ENCODE measurements at regions not wholly inside any gene's neighbourhood (a gene's known extent, or its start where the extent isn't known, plus 50 kb on each side); places are given as distances from the start of the nearest gene placed in this dataset.
A peak's percentile ranks its signal among the peaks of the same experiment; 100 is the strongest.

DNA sequence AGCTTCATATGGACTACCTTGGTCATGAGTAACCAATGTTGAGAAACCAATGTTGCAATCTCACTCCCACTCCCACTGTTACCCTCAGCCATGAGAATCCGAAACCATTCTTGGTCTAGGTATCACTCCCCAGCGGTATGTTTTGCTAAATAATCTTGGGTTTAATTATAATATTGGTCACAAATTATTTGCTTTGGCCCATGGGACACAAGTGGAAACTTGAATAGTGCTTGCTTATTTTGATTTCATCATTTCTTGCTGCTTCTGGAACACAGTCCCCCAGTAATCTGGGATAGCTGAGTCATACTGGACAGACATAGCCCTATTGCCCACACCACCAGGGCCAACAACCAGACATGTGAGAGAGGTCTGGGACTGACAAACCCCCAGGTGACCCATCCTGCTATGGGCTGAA is 171.6 kb upstream of the IPO5 start:
- H3K79me2 ChIP-seq (ENCODE audit: insufficient read depth, low read length) = no peaks in the 10 kb centered on the region
- H3K27ac ChIP-seq (ENCODE audit: low read depth, low read length) = no peak overlapping the region
- H3K4me1 Mint-ChIP-seq (ENCODE audit: low read depth, unreplicated experiment) = peaks cover 9% of the 10 kb centered on the region
- no peak overlapping the region for H3K4me3 Mint-ChIP-seq (ENCODE audit: unreplicated experiment)
- H3K27me3 Mint-ChIP-seq (ENCODE audit: low read depth, unreplicated experiment) = no peaks in the 10 kb centered on the region
- DNase-seq (ENCODE audit: low read depth) (no peak), FAIRE-seq (no peak)
- H3K27me3 ChIP-seq (ENCODE audit: insufficient read depth, low read length) = no peaks in the 10 kb centered on the region
- TF ChIP-seq EZH2 (IDR thresholded peaks at IDR 0.05; ENCODE audit: insufficient read depth, low read length) = no peak
- TF ChIP-seq, protein P1, sequence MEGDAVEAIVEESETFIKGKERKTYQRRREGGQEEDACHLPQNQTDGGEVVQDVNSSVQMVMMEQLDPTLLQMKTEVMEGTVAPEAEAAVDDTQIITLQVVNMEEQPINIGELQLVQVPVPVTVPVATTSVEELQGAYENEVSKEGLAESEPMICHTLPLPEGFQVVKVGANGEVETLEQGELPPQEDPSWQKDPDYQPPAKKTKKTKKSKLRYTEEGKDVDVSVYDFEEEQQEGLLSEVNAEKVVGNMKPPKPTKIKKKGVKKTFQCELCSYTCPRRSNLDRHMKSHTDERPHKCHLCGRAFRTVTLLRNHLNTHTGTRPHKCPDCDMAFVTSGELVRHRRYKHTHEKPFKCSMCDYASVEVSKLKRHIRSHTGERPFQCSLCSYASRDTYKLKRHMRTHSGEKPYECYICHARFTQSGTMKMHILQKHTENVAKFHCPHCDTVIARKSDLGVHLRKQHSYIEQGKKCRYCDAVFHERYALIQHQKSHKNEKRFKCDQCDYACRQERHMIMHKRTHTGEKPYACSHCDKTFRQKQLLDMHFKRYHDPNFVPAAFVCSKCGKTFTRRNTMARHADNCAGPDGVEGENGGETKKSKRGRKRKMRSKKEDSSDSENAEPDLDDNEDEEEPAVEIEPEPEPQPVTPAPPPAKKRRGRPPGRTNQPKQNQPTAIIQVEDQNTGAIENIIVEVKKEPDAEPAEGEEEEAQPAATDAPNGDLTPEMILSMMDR (IDR thresholded peaks at IDR 0.05; ENCODE audit: insufficient read depth, low read depth, low read length) = no peak
- no peak overlapping the region for H3K4me3 ChIP-seq (ENCODE audit: insufficient read depth, low read depth, low read length)
- no peak overlapping the region for H3K4me2 ChIP-seq (ENCODE audit: low read length)
- H3K9ac ChIP-seq (ENCODE audit: low read length) = no peak overlapping the region
- H2AFZ ChIP-seq (ENCODE audit: low read depth, low read length) = no peak overlapping the region
- H3K27ac Mint-ChIP-seq (ENCODE audit: unreplicated experiment) = no peak overlapping the region
- no peaks in the 10 kb centered on the region for H3K36me3 Mint-ChIP-seq (ENCODE audit: low read depth, unreplicated experiment)
- no peaks in the 10 kb centered on the region for H3K36me3 ChIP-seq (ENCODE audit: insufficient read depth, low read length)
- no peaks in the 10 kb centered on the region for H3K9me3 ChIP-seq (ENCODE audit: insufficient read depth, low read depth, low read length)
- H4K20me1 ChIP-seq (ENCODE audit: insufficient read depth, low read length) = no peaks in the 10 kb centered on the region
- no peaks in the 10 kb centered on the region for H3K4me1 ChIP-seq (ENCODE audit: insufficient read depth, low read length)
- H3K9me3 Mint-ChIP-seq (ENCODE audit: unreplicated experiment) = peaks cover 14% of the 10 kb centered on the region

DNA sequence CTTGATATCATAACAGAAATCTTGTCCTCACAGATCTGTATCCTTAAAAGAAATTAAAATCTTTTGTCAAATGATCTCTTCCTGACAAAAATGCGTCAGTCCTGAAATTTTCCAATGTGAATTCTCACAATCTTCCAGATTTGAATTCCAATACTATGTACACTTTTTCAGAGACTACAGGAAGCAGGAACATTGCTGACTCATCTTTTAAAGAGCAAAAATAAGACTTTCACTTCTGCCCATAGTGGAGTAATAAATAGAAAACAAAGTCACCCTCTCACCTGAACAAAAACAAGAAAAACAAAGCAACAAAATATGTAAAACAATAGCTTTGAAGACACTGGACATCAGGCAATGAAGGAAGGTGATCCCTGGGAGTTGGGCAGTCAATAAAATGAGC is 167.0 kb upstream of the IPO5 start:
- no peak for DNase-seq (ENCODE audit: low read depth)
- no peaks in the 10 kb centered on the region for H3K79me2 ChIP-seq (ENCODE audit: insufficient read depth, low read length)
- peaks cover 12% of the 10 kb centered on the region for H3K9me3 Mint-ChIP-seq (ENCODE audit: unreplicated experiment)
- peak overlapping the region; percentile 15 for H3K27ac Mint-ChIP-seq (ENCODE audit: unreplicated experiment)
- no peak overlapping the region for H3K4me3 ChIP-seq (ENCODE audit: insufficient read depth, low read depth, low read length)
- no peak overlapping the region for H3K27ac ChIP-seq (ENCODE audit: low read depth, low read length)
- no peak overlapping the region for H3K4me3 Mint-ChIP-seq (ENCODE audit: unreplicated experiment)
- no peak for FAIRE-seq
- H3K4me2 ChIP-seq (ENCODE audit: low read length) = no peak overlapping the region
- no peak overlapping the region for H2AFZ ChIP-seq (ENCODE audit: low read depth, low read length)
- no peaks in the 10 kb centered on the region for H3K36me3 Mint-ChIP-seq (ENCODE audit: low read depth, unreplicated experiment)
- H3K4me1 ChIP-seq (ENCODE audit: insufficient read depth, low read length) = no peaks in the 10 kb centered on the region
- H3K36me3 ChIP-seq (ENCODE audit: insufficient read depth, low read length) = no peaks in the 10 kb centered on the region
- H3K27me3 ChIP-seq (ENCODE audit: insufficient read depth, low read length) = no peaks in the 10 kb centered on the region
- peaks cover 8% of the 10 kb centered on the region for H3K4me1 Mint-ChIP-seq (ENCODE audit: low read depth, unreplicated experiment)
- H3K9ac ChIP-seq (ENCODE audit: low read length) = no peak overlapping the region
- TF ChIP-seq, protein P1 (IDR thresholded peaks at IDR 0.05; ENCODE audit: insufficient read depth, low read depth, low read length) = no peak
- no peak for TF ChIP-seq EZH2 (IDR thresholded peaks at IDR 0.05; ENCODE audit: insufficient read depth, low read length)
- H4K20me1 ChIP-seq (ENCODE audit: insufficient read depth, low read length) = no peaks in the 10 kb centered on the region
- H3K9me3 ChIP-seq (ENCODE audit: insufficient read depth, low read depth, low read length) = no peaks in the 10 kb centered on the region
- no peaks in the 10 kb centered on the region for H3K27me3 Mint-ChIP-seq (ENCODE audit: low read depth, unreplicated experiment)

GRCh38 chr13:97797553-97797952 is 155.9 kb upstream of the IPO5 start:
- no peak overlapping the region for H3K27ac Mint-ChIP-seq (ENCODE audit: unreplicated experiment)
- no peak for DNase-seq (ENCODE audit: low read depth)
- no peak overlapping the region for H3K4me3 ChIP-seq (ENCODE audit: insufficient read depth, low read depth, low read length)
- no peaks in the 10 kb centered on the region for H3K79me2 ChIP-seq (ENCODE audit: insufficient read depth, low read length)
- H3K9me3 Mint-ChIP-seq (ENCODE audit: unreplicated experiment) = peaks cover 15% of the 10 kb centered on the region
- no peaks in the 10 kb centered on the region for H3K4me1 ChIP-seq (ENCODE audit: insufficient read depth, low read length)
- no peaks in the 10 kb centered on the region for H3K36me3 ChIP-seq (ENCODE audit: insufficient read depth, low read length)
- H3K4me3 Mint-ChIP-seq (ENCODE audit: unreplicated experiment) = no peak overlapping the region
- FAIRE-seq = no peak
- no peaks in the 10 kb centered on the region for H3K36me3 Mint-ChIP-seq (ENCODE audit: low read depth, unreplicated experiment)
- no peak overlapping the region for H3K9ac ChIP-seq (ENCODE audit: low read length)
- peaks cover 5% of the 10 kb centered on the region for H3K9me3 ChIP-seq (ENCODE audit: insufficient read depth, low read depth, low read length)
- H3K27ac ChIP-seq (ENCODE audit: low read depth, low read length) = no peak overlapping the region
- no peaks in the 10 kb centered on the region for H4K20me1 ChIP-seq (ENCODE audit: insufficient read depth, low read length)
- no peaks in the 10 kb centered on the region for H3K27me3 Mint-ChIP-seq (ENCODE audit: low read depth, unreplicated experiment)
- no peaks in the 10 kb centered on the region for H3K4me1 Mint-ChIP-seq (ENCODE audit: low read depth, unreplicated experiment)
- TF ChIP-seq EZH2 (IDR thresholded peaks at IDR 0.05; ENCODE audit: insufficient read depth, low read length) = no peak
- TF ChIP-seq, protein P1 (IDR thresholded peaks at IDR 0.05; ENCODE audit: insufficient read depth, low read depth, low read length) = no peak
- H3K27me3 ChIP-seq (ENCODE audit: insufficient read depth, low read length) = no peaks in the 10 kb centered on the region
- H3K4me2 ChIP-seq (ENCODE audit: low read length) = no peak overlapping the region
- no peak overlapping the region for H2AFZ ChIP-seq (ENCODE audit: low read depth, low read length)
